ENCODE measurements at regions not wholly inside any gene's neighbourhood (a gene's known extent, or its start where the extent isn't known, plus 50 kb on each side); places are given as distances from the start of the nearest gene placed in this dataset.

DNA sequence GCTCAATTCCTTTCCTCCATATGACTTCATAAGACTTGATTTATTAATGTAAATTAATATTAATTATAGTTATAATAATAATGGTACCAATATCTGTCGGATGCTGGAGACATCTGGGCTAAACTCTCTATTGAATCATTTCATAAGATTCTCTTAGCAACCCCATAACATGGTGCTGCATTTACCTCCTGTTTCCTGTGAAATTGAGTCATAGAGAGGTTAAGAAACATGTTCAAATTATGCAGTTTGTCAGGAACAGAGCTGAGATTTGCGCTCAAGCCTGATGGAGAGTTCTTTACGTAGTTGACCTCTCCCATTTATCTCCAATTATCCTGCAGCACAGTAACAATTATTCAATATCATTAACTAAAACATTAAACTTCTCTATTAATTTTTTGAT is 621.8 kb upstream of the FZD8 start:
- intact Hi-C loops (cut with micrococcal nuclease) (no loop called here), dilution Hi-C loops (cut with MboI; ENCODE audit: extremely low pct_ligation_motif_present, low sequenced_read_pairs) (no loop called here)
- H3K4me3 ChIP-seq (replicated peaks in 1 of 3; ENCODE audit: insufficient read depth in 1 of 3, low read depth in 1 of 3, low read length in 3 of 3), result no peak overlapping the region
- H3K9me3 ChIP-seq (replicated peaks; ENCODE audit: control insufficient read depth, insufficient read depth, low read length), result no peaks in the 10 kb centered on the region
- DNase-seq (ENCODE audit: low read depth, low spot score) (no peak), FAIRE-seq (no peak)
- no peak overlapping the region for H3K9ac ChIP-seq (replicated peaks; ENCODE audit: extremely low read depth, insufficient read depth, low read length)
- H3K27me3 ChIP-seq (ENCODE audit: control insufficient read depth in 2 of 2, insufficient read depth in 2 of 2, low read length in 2 of 2), result no peaks in the 10 kb centered on the region
- no peak overlapping the region for H2AFZ ChIP-seq (ENCODE audit: low read depth, low read length)
- TF ChIP-seq POLR2AphosphoS5 (IDR thresholded peaks at IDR 0.05; ENCODE audit: insufficient read depth, low read depth, low read length) (no peak), POLR2A (IDR thresholded peaks at IDR 0.05; ENCODE audit: low read depth, low read length) (no peak), FOS (IDR thresholded peaks at IDR 0.05; ENCODE audit: borderline replicate concordance, insufficient read depth, low read length) (no peak), MAX (IDR thresholded peaks at IDR 0.05; ENCODE audit: insufficient read depth, insufficient read length) (no peak)
- H3K79me2 ChIP-seq (ENCODE audit: control insufficient read depth, insufficient read depth, low read length), result no peaks in the 10 kb centered on the region
- H3K4me1 ChIP-seq (ENCODE audit: control insufficient read depth, extremely low read depth, insufficient read depth, low read length), result peaks cover 2% of the 10 kb centered on the region
- POLR2A ChIA-PET, result no interaction called here
- no TSS peak for BruUV-seq (replicated peaks)
- no peak overlapping the region for H3K27ac ChIP-seq (ENCODE audit: insufficient read depth, low read depth, low read length)
- H3K4me2 ChIP-seq (ENCODE audit: insufficient read depth, low read length), result no peak overlapping the region
- no peaks in the 10 kb centered on the region for H4K20me1 ChIP-seq (replicated peaks; ENCODE audit: control insufficient read depth, extremely low read depth, insufficient read depth, low read length)
- CTCF ChIA-PET, result no interaction called here
- H3K36me3 ChIP-seq (ENCODE audit: control insufficient read depth in 2 of 2, extremely low read depth in 1 of 2, insufficient read depth in 2 of 2, low read length in 2 of 2), result no peaks in the 10 kb centered on the region
- H3K9me1 ChIP-seq (replicated peaks; ENCODE audit: control insufficient read depth, extremely low read depth, insufficient read depth, low read length), result no peaks in the 10 kb centered on the region

GRCh38 chr10:36256948-36257356 is 614.9 kb upstream of the FZD8 start:
- TF ChIP-seq POLR2AphosphoS5 (IDR thresholded peaks at IDR 0.05; ENCODE audit: insufficient read depth, low read depth, low read length) (no peak), GATA2 (IDR thresholded peaks at IDR 0.05; ENCODE audit: insufficient read depth, insufficient read length, low read depth, low read length) (no peak), JUN (IDR thresholded peaks at IDR 0.05; ENCODE audit: borderline replicate concordance, insufficient read depth, insufficient read length, low read depth) (no peak), CTCF (IDR thresholded peaks at IDR 0.05; ENCODE audit: extremely low read depth in 1 of 2, insufficient read depth in 1 of 2, low read depth in 1 of 2, low read length in 2 of 2) (no peak), MAX (IDR thresholded peaks at IDR 0.05; ENCODE audit: insufficient read depth, insufficient read length) (no peak), POLR2A (IDR thresholded peaks at IDR 0.05; ENCODE audit: low read depth, low read length) (no peak), FOS (IDR thresholded peaks at IDR 0.05; ENCODE audit: borderline replicate concordance, insufficient read depth, low read length) (no peak), MYC (IDR thresholded peaks at IDR 0.05; ENCODE audit: low read depth, low read length) (no peak), EZH2 (IDR thresholded peaks at IDR 0.05; ENCODE audit: borderline replicate concordance, low read depth, low read length, severe bottlenecking) (no peak)
- no peaks in the 10 kb centered on the region for H3K36me3 ChIP-seq (ENCODE audit: control insufficient read depth in 2 of 2, extremely low read depth in 1 of 2, insufficient read depth in 2 of 2, low read length in 2 of 2)
- FAIRE-seq (no peak), DNase-seq (ENCODE audit: low read depth, low spot score) (no peak)
- no peak overlapping the region for H3K4me3 ChIP-seq (replicated peaks in 1 of 3; ENCODE audit: insufficient read depth in 1 of 3, low read depth in 1 of 3, low read length in 3 of 3)
- no peaks in the 10 kb centered on the region for H3K27me3 ChIP-seq (ENCODE audit: control insufficient read depth in 2 of 2, insufficient read depth in 2 of 2, low read length in 2 of 2)
- H3K4me1 ChIP-seq (ENCODE audit: control insufficient read depth, extremely low read depth, insufficient read depth, low read length), result peaks cover 4% of the 10 kb centered on the region
- H3K9me3 ChIP-seq (replicated peaks; ENCODE audit: control insufficient read depth, insufficient read depth, low read length), result no peaks in the 10 kb centered on the region
- no peak overlapping the region for H3K4me2 ChIP-seq (ENCODE audit: insufficient read depth, low read length)
- H3K79me2 ChIP-seq (ENCODE audit: control insufficient read depth, insufficient read depth, low read length), result no peaks in the 10 kb centered on the region
- no peak overlapping the region for H3K9ac ChIP-seq (replicated peaks; ENCODE audit: extremely low read depth, insufficient read depth, low read length)
- POLR2A ChIA-PET, result no interaction called here
- H3K9me1 ChIP-seq (replicated peaks; ENCODE audit: control insufficient read depth, extremely low read depth, insufficient read depth, low read length), result no peaks in the 10 kb centered on the region
- dilution Hi-C loops (cut with MboI; ENCODE audit: extremely low pct_ligation_motif_present, low sequenced_read_pairs), result no loop called here
- no peaks in the 10 kb centered on the region for H4K20me1 ChIP-seq (replicated peaks; ENCODE audit: control insufficient read depth, extremely low read depth, insufficient read depth, low read length)
- intact Hi-C loops (cut with micrococcal nuclease), result no loop called here
- BruUV-seq (replicated peaks), result no TSS peak
- H2AFZ ChIP-seq (ENCODE audit: low read depth, low read length), result no peak overlapping the region
- no peak overlapping the region for H3K27ac ChIP-seq (ENCODE audit: insufficient read depth, low read depth, low read length)
- CTCF ChIA-PET, result interaction anchor here (0.8 to 1.4 kb wide), 2 partner anchors 8 to 11 kb away, joined by 3 read pairs; no protein-coding TSS in a partner anchor

Measured in endothelial cell of umbilical vein (primary cell).